Activated CD8-positive, alpha-beta memory T cell treated with anti-CD3 and anti-CD28 coated beads, Interleukin-2, amount 50 U/mL, for 48 hours (primary cell): ENCODE measurements at regions not wholly inside any gene's neighbourhood (a gene's known extent, or its start where the extent isn't known, plus 50 kb on each side); places are given as distances from the start of the nearest gene placed in this dataset.
"Not testable (repeated sequence)": the region's sequence is repeated elsewhere in the genome, so short reads cannot be mapped to it uniquely, and the experiment has no call there.

Experiments
- DNase-seq: peaks from one replicate; pipeline ENCODE4 v3.0.0-alpha.2; 2020

DNA sequence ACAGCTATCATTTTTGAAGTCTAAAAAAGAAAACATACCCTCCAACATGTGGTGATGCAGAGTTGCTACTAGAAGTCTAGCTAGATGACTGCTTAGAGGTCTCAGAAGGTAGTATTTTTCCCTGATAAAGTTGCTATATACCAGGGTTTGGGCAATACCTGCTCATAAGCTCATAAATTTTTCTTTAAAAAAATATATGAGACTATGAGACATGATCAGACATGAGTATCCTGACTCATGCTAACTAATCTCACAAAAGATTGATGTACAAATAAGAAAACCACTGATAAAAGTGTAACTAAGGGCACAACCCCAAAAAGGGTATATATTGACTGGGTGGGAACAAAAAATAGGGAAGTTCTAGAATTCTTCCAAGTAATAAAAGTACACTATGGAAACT is 740.9 kb downstream of the METTL15 start:
- DNase-seq = no peak

GRCh38 chr11:28842716-28843115 is 734.5 kb downstream of the METTL15 start:
- DNase-seq = no peak

- DNase-seq = no peak
Measured at GRCh38 chr11:28838741-28839140, 730.6 kb downstream of the METTL15 start.

GRCh38 chr11:28837599-28837998 is 729.4 kb downstream of the METTL15 start:
- DNase-seq = no peak

DNA sequence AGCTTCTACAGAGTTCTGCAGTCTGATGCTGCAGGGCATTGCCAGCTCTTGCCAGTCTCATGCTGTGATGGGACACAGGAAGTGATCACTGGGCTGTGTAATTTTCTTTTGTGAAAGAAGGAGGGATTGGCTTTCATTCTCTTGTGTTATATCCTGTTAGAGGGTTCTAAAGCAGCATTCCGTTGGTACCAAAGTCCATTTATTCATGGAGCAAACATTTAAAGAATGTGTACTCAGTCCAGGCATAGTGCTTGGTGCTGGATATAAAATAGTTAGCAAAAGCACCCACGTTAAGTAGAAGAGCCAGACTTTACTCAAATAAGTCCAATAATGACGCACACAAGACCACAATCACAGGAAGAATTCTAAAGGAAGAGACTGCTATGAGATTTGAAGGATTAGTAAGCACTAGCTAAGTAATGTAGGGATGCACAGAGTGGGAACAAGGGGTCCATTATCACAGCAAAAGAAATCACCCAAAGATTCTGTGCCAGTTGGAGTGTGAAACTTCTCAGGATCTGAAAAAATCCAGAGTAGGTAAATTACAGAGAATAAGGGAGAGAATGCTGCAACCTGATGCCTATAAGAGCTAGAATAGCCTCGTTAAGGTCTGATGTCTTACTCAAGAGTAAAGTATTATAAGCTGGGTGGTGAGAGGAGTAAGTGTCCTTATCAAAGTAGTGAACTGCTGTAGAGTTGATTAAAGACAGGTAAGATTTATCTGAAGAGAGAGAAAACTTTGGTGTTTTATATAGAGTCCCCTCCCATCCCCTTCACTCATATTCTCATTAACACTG is 728.3 kb downstream of the METTL15 start:
- DNase-seq = no peak

DNA sequence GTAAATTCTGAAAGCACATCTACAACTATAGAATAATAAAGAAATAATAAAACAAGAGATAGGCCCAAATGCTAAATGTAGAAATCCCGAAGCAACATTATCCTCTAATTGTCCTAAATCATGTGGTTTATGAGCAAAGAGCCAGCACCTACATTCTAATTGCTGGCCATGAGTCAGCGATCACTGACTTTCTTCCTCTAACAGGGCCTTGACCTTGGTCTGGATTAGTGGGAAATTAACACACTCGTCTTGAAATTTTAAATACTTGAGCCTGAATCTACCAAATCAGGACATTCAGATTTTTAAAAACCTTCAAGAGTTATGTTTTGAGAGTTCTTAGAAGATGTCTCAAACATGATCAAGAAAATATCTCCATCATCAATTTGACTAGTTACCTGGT is 727.6 kb downstream of the METTL15 start:
- no peak for DNase-seq

DNA sequence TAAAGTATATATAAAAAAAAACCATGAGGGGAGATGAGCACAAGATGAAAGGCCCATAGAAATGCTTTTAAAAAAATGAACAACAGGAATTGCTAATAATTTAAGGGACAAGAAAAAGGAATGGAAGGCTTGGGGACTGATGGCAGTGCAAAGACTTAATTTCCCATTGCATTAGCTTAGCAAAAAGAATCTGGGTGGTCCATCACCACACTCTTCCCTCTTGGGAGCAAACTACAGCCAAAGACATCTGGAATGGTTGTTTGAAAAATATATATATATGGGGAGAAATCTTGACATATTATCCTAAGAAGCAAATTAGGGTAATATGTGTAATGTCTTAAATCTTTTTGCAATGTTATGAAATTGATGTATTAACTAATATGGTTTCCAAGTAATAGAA is 727.1 kb downstream of the METTL15 start:
- DNase-seq = no peak

- DNase-seq = no peak
Measured at GRCh38 chr11:28834877-28835276, 726.7 kb downstream of the METTL15 start.

GRCh38 chr11:28833670-28834069 is 725.5 kb downstream of the METTL15 start:
- no peak for DNase-seq

- no peak for DNase-seq
Measured at GRCh38 chr11:28833169-28833568, 725.0 kb downstream of the METTL15 start.

DNA sequence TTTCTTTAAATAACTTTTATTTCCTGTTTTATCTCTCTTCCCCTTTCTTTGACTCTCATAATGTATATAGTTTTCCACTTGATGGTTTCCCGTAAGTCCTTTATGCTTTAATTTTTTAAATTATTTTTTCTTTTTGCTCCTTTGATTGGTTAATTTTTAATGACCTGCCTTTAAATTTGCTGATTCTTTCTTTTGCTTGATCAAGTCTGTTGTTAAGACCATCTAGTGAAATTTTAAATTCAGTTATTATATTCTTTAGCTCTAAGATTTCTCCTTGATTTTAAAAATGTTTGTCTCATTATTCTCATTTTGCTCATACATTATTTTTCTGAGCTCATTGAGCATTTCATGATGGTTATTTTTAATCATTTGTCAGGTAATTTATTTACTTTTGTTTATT is 718.6 kb downstream of the METTL15 start:
- DNase-seq = no peak

- no peak for DNase-seq
Measured at GRCh38 chr11:28822576-28822975, 714.4 kb downstream of the METTL15 start.

DNA sequence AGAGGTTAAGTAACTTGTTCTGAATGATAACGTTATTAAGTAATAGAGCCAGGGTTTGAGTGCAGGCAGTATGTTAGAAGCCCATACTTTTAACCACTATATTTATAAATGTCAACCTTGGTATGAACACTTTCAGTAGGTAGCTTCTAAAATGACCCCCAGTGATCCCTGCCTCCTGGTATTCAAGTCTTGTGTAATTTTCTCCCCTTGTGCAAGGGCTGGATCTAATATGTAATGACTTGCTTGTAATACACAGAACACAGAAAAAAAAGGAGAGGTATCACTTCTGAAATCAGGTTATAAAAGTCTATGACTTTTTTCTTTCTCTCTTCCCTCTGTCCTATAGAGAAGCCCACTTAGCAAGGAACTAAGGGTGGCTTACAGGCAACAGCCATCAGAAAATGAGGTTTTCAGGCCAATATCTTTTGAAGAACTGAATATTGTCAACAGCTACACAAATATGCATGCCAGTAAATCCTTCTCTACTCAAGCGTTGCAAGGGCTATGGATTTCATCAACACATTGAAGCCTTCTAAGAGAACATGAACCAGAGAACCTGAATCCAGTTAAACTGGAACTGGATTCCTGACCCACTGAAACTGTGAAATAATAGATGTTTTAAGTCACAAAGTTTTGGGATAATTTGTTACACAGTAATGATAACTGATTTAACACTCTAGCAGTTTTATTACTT is 712.3 kb downstream of the METTL15 start:
- no peak for DNase-seq

DNA sequence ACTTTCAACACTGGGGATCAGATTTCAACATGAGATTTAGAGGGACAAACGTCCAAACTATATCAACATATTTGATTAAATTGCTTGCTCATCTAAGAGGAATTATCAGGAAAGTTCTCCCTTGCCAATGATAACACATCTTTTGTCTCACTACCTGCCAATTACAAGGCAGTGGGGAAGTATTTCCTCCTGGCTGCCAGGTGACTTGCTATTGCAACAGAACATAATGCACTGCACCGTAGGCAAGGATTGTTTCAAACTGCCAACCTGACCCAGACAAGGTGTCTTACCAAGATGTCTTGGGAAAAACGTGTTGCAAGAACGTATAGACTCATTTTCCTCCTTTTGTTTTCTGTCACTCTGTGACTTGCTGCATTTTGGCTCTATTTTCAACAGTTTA is 711.6 kb downstream of the METTL15 start:
- DNase-seq = no peak

DNA sequence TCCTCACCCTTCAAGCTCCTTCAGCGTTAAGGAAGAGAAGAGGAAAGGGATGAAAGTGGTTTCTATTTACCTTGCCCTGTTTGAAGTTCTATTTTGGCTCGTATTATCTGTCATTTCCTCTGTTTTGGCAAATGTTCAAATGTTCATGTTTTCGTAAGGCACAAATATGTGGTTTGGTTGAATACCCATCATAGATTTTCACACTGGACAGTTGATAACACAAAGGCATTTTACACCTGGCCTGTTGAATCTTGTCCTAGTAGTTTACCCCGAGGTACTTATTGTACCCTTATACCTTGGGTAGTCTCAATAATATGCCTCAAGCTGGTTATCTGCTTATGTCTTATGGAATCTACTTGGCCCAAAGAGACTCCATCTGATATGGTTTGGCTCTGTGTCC is 706.9 kb downstream of the METTL15 start:
- no peak for DNase-seq

DNA sequence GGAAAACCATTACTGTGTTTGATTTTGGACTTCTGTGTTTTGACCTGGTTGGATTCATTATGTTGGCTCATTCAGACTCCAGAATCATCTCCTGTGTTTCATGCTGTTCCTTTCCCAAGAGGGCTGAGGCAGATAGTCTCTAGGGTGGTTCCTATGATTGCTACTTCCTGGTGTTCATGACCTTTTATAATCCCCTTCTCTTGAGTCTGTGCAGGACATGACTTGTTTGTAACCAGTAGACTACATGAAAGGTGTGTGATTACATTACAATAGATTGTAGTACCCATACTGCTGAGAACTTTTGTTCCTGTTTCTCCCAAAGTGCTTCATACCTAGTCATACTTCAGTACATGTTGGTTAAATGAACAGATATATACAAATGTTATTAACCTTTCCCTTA is 700.6 kb downstream of the METTL15 start:
- DNase-seq = no peak

DNA sequence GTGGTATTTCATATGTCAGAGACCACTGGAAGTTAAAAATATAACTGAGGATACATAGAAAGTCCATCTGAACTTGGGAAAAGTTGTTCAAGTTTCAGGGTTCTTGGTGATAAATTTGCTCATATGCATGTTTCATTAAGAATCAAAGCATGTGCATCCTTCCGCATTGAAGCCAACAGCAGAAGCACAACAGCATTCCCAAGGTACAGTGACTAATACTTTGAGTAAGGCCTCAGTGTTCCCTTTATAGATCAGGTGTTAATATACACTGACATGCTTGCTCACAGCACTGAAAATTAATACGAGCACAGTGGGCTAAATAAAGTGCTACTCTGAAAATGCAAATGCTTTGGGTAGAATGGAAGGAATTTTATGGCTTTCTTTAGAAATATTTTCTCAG is 691.1 kb downstream of the METTL15 start:
- DNase-seq = no peak

DNA sequence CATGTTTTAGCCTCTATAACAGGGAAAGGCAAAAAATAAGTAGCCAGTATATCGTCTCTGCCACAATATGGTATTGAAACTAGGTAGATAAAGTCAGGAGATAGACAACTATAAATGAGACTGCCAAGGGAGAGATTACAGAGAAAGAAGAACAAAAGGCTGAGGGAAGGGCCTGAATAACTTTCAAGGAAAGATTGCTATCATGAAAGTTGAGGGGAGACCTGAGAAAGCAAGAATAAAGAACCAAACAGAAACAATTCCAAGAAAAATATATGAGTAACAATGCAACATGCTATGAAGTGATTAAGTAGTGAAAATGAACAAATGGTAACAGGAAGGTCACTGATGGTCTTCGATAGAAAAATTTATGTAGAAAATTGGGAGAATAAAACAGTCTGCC is 690.1 kb downstream of the METTL15 start:
- no peak for DNase-seq

DNA sequence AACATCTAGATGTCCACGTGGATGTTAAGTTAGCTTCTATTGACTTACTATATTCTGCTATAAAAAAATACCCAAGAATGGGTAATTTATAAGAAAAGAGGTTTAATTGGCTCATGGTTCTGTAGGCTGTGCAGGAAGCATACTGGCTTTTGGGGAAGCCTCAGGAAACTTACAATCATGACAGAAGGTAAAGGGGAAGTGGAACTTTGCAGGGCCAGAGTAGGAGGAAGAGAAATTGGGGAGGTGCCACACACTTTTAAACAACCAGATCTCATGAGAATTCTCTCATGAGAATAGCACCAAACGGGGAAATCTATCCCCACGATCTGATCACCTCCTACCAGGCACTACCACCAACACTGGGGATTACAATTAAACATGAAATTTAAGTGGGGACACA is 689.3 kb downstream of the METTL15 start:
- no peak for DNase-seq

DNA sequence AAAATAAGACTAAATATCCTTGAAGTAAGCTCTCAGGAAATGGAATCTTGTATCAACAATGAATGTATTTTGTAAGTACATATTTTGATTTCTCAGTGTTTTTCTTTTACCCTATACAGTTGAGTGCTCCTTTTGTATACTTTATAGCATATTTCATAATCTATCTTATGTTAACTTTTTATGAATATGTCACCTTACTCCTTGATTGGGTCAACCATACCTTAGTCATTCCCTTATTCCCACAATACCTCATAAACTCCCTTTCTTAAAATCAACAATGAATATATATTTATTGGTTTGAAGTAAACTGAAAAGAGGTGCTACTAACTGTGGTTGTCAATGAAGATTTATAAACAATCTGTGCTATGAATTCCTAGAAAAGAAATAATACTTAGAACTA is 686.2 kb downstream of the METTL15 start:
- DNase-seq = no peak

DNA sequence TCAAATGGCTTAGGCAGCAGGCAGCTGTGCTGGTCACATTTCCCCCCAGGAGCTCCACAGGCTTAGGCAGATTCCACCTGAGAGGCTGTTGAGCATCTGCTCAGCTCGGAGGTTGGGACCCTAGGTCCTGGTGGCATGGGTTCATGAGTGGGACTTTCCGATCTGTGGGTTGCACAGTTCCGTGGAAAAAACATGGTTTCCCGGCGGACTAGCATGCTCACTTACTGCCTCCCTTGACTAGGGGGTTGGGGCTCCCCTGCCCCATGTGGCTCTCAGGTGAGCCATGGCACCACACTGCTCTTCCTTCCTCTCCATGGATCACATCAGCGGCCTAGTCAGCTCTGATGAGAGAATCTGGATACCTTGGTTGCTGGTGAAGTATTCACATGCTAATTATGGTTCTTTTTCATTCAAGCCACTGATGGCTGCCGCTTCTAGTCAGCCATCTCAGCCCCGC is 685.1 kb downstream of the METTL15 start:
- no peak for DNase-seq

DNA sequence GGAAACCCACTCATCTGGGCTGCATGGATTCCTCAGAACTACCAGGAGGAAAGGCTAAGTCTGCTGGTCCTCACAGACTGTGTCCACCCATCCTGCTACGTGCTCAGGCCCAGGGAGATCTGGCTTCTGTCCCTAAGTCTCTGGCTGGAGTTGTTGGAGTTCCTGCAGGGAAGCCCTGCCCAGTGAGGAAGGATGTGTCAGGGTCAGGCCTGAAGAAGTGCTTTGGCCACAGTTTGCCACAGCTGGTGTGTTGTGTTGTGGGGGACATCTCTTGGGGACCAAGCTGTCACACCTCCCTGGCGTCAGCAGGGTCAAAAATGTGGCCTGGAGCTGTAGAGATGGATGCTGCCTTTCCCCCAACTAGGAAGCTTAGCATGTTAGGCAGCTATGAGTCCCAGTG is 684.7 kb downstream of the METTL15 start:
- DNase-seq = no peak

GRCh38 chr11:28787897-28788296 is 679.7 kb downstream of the METTL15 start:
- not testable (repeated sequence) for DNase-seq

GRCh38 chr11:28777126-28777525 is 668.9 kb downstream of the METTL15 start:
- DNase-seq = no peak

GRCh38 chr11:28773606-28774005 is 665.4 kb downstream of the METTL15 start:
- no peak for DNase-seq
